Activated CD4-positive, alpha-beta T cell treated with anti-CD3 and anti-CD28 coated beads, Interleukin-2, amount 50 U/mL, for 4 hours (primary cell): ENCODE measurements at regions not wholly inside any gene's neighbourhood (a gene's known extent, or its start where the extent isn't known, plus 50 kb on each side); places are given as distances from the start of the nearest gene placed in this dataset.

ENCODE experiments used
- DNase-seq, 2 experiments: peaks; one replicate each; pipeline ENCODE4 v3.0.0-alpha.2; 2020

DNA sequence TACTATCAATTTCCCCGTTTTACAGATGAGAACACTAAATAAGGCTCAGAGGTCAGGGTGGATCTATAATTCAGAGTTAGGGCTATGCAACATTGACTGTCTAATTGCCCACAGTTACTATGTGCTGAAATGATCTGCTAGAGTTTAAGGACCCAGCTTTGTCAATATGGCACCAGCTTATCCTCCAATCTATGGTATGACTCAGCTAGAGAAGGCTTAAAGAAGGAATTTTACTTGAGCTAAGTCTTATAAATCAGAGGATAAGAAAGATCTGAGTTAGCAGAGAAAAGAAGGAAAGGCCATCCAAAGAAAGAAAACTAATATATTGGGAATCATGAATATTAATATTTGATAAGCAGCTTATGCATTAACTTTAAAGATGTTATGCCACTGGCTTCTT lies 78.1 kb downstream of the ASB9 start:
- DNase-seq: no peak

DNA sequence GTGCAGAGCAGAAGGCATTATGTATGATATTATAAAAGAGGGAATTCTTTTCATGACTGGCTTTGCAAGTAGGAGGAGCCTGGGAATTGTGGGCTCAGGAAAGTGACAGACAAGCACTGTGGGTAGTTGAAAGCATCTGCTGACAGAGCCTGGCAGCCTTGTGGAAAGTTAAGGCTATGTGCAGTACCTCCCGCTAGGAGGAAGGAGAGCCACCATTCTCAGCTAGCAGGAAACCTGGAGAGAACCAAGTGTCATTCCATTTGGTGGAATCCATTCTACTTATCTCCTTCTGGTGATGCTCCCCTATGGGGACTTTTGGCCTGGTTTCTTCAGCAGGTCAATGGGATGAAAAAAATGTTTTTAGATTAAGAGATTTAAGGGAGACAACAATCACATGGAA lies 81.8 kb downstream of the ASB9 start:
- no peak for DNase-seq

DNA sequence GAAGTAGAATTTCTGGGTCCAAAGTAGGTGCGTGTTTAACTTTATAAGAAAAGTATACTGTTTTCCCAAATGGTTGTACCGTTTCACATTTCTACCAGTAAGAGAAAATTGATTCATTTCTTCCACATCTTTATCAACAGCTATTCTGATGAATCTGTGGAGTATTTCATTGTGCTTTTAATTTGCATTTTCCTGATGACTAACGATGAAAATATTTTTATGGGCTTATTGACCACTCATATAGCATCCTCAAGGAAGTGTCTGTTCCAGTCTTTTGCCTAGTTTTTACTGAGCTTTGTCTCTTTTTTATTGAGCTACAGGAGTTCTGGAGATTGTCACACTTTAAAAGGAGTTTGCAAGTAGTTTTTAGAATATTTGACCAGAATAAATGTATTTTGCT lies 92.6 kb downstream of the ASB9 start:
- no peak for DNase-seq

DNA sequence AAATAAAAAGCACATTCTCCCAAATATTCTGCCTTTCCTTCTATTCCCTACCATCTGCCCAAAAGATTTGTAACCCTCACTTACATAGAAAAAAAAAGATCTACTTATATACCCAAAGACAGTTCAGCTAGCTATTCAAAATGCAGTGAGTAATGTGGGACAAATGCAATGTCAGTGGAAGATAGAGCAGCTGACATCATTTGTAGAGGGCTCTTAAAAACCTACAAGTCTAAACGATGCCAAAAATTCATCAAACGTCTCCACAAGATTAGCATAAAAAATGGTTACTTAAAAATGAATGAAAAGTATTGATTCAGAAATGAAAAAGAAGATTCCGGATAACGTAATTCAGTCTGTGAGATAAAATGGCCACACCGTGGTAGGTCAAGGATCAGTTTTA lies 96.5 kb downstream of the ASB9 start:
- no peak for DNase-seq

DNA sequence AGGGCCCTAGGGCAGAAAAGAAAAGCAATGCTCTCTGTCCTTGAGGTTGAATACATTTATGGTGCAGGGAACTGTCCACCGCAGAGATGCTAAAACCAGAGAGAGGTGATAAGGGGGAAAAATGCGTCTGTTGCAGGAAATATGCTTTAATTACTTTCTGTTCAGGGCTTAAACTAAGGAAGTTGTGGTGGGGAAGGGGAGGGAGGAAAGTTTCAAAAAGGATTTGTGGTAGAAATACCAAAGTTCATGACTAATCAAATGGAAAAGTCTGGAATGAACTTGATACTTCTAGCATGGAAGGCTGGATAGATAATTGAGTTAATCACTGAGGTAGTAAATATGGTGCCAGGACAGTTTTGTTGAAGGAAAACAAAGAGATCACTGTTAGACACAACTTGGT lies 99.0 kb downstream of the ASB9 start:
- DNase-seq: no peak

DNA sequence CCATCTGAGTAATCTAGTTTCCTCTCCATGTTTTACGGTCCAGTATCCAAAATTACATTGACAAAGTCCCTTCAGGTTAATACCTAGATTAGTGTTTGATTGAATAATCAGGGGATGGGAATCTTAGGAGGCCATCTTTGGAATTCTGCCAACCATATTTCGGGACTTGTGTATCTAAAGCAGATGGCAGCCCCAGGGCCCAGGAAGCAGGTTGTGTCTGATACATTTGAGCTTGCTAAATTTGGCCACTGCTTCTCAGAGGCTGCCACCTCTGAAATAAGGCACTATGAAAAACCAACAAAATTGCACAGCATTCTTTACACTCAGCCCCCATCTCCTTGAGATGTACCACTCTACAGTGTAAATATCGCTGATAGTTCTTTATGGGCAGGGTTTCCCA lies 102.1 kb downstream of the ASB9 start:
- DNase-seq: no peak

DNA sequence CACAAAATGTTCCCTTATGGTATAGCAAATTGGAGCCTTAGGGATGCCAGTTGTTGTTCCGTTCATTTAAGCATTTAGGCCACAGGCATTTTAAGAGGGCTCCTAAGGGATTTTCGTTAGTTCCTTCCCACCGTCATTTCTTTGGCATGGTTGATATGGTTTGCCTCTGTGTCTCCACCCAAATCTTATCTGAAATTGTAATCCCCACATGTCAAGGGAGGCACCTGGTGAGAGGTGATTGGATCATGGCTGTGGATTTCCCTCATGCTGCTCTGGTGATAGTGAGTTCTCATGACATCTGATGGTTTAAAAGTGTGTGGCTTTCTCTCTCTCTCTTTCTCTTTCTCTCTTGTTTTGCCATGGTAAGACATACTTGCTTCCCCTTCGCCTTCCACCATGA lies 104.1 kb downstream of the ASB9 start:
- DNase-seq: no peak

DNA sequence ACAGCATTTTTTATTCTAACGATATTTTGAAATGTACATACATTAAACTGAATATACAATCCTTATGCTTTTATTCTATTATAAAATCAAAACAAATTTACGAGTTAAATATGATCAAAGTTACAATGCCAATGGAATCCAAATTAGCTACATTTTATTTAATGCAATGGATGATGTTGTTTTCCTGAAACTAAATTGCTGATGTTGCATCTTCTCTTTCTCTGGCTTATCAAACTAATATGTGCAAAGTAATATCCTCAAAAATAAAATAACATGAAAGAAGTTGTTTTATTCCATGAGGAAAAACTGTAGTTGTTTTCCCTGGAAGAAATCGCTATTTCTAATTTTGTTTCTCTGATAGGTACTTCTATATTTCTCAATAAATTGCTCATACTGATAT lies 106.8 kb downstream of the ASB9 start:
- DNase-seq: no peak

DNA sequence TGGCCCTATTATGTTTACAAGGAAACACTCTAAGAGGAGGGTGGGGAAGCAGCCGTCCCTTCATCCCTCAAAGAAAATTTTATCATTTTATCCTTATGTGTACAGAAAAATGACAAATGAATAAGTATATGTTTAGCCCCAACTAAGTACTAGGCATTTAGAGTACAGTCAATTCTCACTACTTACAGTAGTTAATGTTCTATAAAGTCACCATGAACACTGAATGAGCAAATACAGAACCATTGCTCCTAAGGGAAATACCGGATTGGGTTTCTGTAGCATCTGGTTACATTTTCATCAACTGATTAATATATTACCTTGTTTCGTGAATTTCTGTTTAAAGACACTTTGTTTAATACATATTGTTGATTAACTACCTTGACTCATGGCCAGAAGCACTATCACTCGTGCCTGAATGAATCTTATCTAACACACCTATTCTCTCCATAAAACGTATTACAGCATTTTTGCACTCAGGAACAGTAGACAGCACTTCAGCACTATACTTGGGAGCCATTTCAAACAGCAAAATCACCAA lies 109.3 kb downstream of the ASB9 start:
- no peak for DNase-seq

DNA sequence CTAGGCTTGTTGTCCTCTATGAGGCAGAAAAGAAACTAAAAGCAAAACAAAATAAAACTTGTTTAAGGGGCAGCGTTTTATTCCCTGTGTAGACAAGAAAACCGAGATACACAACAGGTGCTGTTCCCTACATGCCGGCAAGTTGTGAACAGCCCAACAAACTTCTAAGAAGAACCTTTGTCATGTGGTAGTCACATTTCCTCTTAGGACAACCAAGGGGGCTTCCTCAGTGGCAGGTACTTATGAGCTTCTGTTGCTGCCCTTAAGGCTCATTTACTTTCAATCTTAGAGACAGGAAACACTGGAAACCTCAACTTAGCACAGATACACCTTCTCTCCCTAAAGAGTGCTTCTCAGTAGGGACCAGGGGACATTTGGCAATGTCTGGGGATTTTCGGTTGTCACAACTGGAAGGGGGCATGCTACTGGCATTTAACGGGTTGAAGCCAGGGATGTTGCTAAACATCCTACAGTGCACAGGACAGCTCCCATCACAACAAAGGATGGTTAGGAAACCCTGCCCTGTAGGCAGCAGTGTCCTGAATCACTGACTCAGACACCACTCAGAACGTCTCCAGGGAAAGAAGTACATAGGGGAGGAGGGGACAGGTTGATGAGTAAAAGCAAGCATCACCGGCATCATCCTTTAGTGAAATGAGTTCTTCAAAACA lies 111.0 kb downstream of the ASB9 start:
- peak in 1 of 2 experiments; percentile 0 for DNase-seq

DNA sequence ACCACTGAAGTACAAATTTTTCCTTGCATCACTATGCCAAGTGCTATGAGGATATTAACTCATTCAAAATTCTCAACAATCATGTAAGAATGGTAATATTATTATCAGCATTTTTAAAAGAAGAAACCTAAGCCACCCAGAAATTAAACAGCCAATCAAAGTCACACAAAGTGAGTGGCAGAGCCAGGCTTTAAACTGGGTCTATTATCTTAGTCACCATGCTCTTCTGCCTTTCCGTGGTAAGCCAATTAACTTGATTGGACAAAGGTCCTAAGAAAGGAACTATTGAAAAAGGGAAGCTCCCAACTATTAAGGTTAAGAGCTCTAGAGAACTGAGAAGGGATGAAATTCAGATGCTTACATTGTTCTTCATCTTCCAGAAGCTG lies 111.5 kb downstream of the ASB9 start:
- DNase-seq: no peak

DNA sequence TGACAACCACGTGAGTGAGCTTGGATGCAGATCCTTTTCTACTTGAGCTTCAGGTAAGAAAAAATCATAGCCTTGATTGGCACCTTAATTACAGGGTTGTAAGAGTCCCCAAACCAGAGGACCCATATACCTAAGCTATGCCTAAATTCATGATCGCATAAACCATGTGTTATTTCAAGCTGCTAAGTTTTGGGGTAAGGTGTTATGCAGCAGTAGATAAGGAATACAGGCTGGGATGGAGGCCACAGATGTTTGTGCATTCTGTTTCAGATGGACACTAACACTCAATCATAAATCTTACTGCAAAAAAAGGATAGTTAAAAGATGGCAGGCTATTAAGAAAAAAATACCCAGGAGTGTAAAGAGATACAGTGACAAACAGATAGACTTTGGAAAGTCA lies 112.3 kb downstream of the ASB9 start:
- DNase-seq: no peak

DNA sequence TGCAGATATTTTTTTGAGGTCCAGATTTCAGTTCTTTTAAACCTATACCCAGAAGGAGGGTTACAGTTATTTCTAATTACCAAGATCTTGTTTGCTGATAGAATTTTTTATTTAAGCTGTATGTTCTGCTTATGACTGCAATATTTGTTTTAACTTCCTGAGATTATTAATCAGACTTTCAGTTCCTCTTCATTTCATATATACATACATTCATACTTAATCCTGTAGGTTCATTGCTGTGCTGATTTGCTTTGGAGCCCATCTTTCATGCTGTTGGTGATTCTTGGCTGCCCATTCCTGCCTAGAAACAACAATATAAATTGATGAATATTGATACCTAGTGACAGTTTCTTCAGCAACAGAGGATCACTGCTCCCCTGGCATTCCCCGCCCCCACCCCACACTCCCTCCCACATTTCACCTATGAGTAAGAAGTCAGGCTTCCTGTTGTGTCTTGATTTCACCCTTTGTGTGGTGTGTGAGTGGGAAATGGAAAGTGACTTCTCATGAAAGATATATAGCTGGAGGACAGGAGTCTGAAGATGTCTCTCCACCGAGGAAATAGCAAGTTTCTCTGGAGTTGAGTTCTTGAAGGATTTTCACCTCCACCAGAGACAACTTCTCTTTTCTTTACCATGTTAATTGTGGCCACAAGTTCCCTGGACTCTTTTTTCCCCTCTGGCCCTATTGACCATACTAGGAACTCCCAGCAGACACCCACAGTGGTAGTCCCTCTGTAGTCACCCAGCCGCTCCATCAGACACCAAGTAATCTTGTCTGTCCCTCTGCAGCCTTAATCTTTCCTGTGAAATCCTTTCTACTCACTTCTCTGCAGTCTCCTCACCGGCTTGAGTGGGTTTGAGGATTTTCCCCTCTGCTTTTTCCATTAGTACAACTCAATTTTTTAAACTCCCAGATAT lies 118.4 kb downstream of the ASB9 start:
- DNase-seq: peak; percentile 37 to 39

DNA sequence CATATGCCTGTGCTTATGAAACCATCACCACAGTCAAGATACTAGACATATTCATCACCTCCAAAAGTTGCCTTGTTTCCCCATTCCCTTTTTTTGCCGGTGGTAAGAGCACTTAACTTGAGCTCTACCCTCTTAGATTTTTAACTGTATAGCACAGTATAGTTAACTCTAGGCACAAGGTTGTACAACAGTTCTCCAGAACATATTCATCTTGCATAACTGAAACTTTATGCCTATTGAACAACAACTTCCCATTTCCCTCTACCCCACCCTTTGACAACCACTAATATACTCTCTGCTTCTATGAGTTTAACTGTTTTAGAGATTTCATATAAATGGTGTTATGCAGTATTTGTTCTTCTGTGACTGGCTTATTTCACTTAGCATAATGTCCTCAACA lies 119.3 kb downstream of the ASB9 start:
- DNase-seq: no peak

DNA sequence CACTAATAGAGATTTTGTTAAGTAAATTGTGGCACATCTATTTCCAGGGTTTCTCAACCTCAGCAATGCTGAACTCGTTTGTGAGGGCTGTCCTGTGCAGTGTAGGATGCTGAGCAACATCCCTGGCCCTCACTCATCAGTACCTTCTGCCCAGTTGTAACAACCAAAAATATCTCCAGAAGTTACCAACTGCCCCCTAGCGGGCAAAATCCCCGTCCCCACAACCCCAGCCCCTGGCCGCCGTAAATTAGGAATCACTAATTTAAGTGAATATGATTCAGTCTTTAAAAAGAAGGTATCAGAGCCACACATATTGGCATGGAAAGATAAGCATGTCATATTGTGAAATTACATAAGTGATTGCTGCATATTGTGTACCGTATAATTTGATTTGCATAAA lies 123.4 kb downstream of the ASB9 start:
- DNase-seq: peak in 1 of 2 experiments; percentile 3

DNA sequence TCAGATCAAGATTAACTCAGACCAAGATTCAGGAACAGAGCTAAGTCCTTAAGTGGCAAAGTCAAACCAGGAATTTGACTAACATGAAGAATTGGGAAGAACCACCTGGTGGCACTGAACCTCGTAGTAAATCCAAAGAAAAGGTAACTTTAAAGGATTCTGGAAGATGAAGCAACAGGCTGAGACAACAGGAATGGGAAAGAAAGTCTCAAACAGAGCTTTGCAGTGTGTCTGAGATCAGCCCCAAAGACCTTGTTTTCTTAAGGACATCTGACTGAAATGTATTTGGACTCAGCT lies 126.1 kb downstream of the ASB9 start:
- DNase-seq: no peak

DNA sequence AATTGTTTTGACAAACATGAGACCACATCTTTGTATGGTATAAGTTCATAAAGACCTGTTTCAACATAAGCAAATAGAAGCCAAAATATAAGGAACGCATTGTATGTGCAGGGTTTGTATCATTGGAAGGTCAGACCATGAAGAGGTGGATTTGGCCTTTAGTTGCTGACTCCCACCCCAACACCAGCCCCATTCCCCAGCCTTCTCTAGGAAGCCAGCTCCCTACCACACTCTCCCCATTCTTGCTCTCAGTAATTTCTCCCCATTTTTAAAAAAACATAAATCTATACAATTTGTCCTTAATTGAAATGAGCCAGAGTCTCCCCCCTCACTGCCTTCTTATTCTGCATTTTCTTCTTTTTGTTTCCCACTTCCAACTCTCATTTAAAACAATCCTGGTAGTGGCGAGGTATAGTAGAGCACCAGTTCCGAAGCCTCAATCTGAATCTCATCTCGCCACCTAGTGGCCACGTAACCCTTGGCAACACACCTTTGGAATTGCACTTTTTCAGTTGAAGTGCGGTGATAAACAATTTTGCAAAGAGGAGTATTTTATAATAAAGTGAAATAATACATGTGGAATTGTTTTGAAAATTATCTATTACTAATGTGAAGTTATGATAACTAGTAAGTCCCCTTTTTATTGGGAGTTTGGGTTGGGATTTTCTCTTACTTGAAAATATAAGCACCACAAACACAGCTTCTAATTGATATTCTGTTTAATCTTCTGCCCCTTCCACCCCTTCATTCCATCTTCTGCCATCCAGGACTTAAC lies 126.6 kb downstream of the ASB9 start:
- peak; percentile 55 for DNase-seq

DNA sequence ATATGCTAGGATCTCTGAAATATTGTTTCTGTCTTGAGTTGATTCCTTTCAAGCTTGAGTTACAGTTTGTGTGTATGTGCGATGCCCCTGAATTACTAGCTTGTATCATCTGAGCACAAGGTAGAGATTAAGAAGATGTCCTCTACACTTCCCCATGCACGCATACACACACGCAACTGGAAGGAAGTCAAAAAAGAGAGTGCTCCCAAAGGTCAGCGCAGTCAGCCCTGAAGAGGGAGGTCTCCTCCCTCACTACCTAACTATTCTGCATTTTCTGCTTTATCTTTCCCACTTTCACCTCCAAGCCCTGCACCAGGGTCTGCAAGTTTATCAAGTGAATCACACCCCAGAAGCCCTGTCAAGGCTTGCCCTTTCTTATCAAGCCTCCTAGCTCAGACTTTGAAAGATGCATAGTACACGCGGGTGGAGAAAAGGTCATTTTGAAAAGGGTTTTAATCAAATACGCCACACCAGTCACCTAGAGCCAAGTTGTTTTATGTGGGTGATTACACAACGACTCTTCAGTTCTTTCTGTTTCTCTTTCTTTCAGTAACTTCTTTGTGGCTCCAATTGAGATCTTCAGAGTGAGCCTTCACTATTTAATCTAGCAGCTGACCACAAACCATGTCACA lies 127.7 kb downstream of the ASB9 start:
- no peak for DNase-seq

DNA sequence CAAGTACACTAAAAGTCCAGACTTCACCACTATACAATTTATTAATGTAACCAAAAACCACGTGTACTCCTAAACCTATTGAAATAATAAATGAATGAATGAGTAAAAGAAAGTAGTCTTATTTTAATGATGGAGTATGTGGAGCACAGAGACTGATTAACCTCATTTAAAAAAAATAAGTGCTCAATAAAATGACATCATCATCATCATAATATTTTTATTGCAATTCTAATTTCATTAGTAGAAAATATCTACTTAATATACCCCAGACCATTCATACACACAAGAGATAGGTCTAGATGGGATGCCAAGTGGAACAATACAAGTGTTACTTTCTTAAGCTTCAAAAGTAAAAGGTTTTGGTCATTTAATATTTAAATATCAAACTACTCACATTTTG lies 133.1 kb downstream of the ASB9 start:
- no peak for DNase-seq

DNA sequence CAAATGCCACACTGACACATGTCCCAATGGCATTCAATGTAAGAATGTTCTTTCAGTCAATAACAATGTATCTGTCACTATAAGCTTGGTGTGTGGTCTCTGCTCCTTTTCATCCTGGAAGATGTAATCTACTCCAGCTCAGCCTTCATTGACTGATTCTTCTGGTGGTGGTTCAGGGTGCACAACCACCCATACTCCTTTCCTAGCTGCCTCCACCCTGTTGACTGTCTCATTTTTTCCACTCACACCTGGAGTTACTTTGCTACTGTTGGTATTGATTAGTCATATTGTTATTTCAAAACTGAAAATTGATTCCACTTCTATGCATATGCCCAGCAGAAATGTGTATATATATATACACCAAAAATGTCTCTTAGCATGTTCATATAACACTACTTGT lies 140.5 kb downstream of the ASB9 start:
- DNase-seq: no peak

DNA sequence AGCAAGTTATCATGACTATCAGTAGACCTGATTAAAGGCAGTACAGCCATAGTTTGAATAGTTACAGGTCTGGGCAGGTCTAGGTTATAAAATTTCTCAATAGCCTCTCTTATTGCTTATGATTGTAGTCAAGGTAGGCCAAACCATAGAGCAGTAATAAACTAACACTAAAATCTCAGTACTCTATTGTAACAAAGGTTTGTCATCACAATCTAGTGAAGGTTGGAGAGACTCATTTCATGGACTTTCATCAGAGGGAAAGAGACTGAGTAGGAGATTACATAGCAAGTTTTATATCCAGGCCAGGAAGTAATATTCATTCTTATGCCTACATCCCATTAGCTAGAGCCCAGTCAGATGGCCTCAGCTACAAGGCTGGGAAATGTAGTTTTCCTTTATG lies 141.0 kb downstream of the ASB9 start:
- DNase-seq: no peak

DNA sequence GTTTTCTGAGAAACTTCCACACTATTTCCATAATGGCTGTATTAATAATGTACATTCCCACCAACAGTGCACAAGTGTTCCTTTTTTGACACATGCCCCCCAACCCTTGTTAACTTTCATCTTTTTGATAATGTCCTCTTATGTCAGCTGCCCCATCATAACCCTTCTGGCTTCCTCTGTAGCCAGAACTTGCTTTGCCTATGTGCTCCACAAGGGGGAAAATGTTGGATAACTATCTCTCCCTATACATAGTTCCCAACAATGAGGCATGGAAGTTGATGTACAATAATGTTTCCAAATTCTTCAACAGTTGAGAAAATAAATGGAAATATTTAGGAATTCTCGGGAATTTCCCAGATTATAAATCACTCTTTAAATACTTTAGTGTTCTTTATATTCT lies 142.9 kb downstream of the ASB9 start:
- DNase-seq: no peak

DNA sequence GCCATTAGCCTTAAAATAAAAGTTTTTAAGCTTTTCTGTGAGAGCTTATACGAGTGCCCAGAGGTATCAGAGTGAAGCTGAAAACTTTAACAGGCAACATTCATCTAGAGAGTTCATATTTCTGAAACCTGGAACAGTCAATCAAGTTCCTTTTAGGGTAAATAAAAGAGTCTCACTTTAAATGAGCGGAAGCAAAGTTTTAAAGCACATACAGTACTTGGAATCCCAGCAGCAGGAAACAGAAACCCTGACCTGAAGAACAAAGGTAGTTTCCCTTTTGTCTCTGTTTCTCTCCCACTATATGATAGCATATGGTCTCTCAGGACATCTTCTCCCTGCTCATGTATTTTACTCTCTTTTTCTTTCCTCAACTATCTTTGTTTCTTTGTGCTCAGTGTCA lies 153.0 kb downstream of the ASB9 start:
- no peak for DNase-seq
